A549 (cell line): ENCODE measurements at regions not wholly inside any gene's neighbourhood (a gene's known extent, or its start where the extent isn't known, plus 50 kb on each side); places are given as distances from the start of the nearest gene placed in this dataset.

Experiments used
- EHMT2 ChIP-seq: fragments of 200-600 bp; sonication (generic); IDR thresholded peaks from 2 replicates; pipeline ENCODE4 v1.6.1; 2016; ENCODE audit warnings: antibody characterized with exemption, low read depth, mild to moderate bottlenecking, moderate library complexity
- JUN ChIP-seq, 2 experiments: fragments of >200 bp; sonication (Bioruptor Twin); formaldehyde crosslinking; IDR thresholded peaks; 2 replicates in 1 of 2; 3 replicates in 1 of 2; pipeline ENCODE4 v1.6.1; 2016 to 2017
- KDM1A ChIP-seq: fragments of 200-600 bp; sonication (generic); IDR thresholded peaks from 2 replicates; pipeline ENCODE4 v1.6.1; 2016; ENCODE audit warnings: low read depth, mild to moderate bottlenecking
- MAZ ChIP-seq: fragments of 150-350 bp; IDR thresholded peaks from 2 replicates; pipeline ENCODE4 v1.6.1; 2014; ENCODE audit warnings: antibody characterized with exemption, low read depth, low read length, borderline replicate concordance
- NPAS2 ChIP-seq: fragments of 250-450 bp; sonication (Bioruptor Pico); IDR thresholded peaks from 2 replicates; pipeline ENCODE4 v1.8.0; 2022; ENCODE audit warnings: mild to moderate bottlenecking, moderate library complexity, borderline replicate concordance
- POLR2AphosphoS2 ChIP-seq: conservative IDR thresholded peaks from 2 replicates; pipeline ENCODE4 v1.6.1; 2012; ENCODE audit warnings: low read length, improper control_type of control experiment, inconsistent platforms
- TF ChIP-seq, protein P1 (sequence below): fragments of >200 bp; sonication (Bioruptor Twin); formaldehyde crosslinking; IDR thresholded peaks from 3 replicates; pipeline ENCODE4 v1.5.1; 2016
- TF ChIP-seq, protein P2 (sequence below): fragments of 200-600 bp; sonication (generic); IDR thresholded peaks from 2 replicates; pipeline ENCODE4 v1.6.1; 2016; ENCODE audit warnings: antibody characterized with exemption, mild to moderate bottlenecking, moderate library complexity
- TF ChIP-seq, protein P3 (sequence below): IDR thresholded peaks from 2 replicates; pipeline ENCODE4 v1.6.1; 2012; ENCODE audit warnings: low read depth, borderline replicate concordance
- TF ChIP-seq, protein P4 (sequence below): fragments of 150-350 bp; IDR thresholded peaks from 2 replicates; pipeline ENCODE4 v1.6.1; 2014; ENCODE audit warnings: low read depth, mild to moderate bottlenecking, low read length

DNA sequence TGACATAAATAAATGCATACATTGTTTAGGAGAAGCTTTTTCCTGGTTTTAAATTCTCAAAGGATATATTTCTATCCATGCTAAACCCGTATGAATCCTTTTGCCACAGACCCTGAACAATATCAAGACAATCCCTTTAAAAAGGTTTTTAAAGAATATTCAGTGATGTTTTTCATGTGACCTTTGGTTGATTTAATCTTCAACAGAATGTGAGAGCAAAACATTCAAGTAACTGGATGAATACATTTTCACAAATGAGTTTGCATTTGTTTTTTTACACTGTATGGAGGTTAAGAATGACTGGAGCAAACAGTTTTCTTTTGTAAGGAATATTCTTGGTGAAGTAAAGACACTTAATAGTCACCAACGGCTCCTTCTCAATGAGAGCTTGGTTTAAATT lies 139.4 kb upstream of the CWC22 start:
- TF ChIP-seq JUN (IDR thresholded peaks at IDR 0.05) (no peak), KDM1A (no peak), MAZ (no peak), EHMT2 (no peak), NPAS2 (CRISPR knock-in tag) (no peak), POLR2AphosphoS2 (no peak)
- TF ChIP-seq, protein P1, sequence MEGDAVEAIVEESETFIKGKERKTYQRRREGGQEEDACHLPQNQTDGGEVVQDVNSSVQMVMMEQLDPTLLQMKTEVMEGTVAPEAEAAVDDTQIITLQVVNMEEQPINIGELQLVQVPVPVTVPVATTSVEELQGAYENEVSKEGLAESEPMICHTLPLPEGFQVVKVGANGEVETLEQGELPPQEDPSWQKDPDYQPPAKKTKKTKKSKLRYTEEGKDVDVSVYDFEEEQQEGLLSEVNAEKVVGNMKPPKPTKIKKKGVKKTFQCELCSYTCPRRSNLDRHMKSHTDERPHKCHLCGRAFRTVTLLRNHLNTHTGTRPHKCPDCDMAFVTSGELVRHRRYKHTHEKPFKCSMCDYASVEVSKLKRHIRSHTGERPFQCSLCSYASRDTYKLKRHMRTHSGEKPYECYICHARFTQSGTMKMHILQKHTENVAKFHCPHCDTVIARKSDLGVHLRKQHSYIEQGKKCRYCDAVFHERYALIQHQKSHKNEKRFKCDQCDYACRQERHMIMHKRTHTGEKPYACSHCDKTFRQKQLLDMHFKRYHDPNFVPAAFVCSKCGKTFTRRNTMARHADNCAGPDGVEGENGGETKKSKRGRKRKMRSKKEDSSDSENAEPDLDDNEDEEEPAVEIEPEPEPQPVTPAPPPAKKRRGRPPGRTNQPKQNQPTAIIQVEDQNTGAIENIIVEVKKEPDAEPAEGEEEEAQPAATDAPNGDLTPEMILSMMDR, result no peak
- TF ChIP-seq, protein P2, sequence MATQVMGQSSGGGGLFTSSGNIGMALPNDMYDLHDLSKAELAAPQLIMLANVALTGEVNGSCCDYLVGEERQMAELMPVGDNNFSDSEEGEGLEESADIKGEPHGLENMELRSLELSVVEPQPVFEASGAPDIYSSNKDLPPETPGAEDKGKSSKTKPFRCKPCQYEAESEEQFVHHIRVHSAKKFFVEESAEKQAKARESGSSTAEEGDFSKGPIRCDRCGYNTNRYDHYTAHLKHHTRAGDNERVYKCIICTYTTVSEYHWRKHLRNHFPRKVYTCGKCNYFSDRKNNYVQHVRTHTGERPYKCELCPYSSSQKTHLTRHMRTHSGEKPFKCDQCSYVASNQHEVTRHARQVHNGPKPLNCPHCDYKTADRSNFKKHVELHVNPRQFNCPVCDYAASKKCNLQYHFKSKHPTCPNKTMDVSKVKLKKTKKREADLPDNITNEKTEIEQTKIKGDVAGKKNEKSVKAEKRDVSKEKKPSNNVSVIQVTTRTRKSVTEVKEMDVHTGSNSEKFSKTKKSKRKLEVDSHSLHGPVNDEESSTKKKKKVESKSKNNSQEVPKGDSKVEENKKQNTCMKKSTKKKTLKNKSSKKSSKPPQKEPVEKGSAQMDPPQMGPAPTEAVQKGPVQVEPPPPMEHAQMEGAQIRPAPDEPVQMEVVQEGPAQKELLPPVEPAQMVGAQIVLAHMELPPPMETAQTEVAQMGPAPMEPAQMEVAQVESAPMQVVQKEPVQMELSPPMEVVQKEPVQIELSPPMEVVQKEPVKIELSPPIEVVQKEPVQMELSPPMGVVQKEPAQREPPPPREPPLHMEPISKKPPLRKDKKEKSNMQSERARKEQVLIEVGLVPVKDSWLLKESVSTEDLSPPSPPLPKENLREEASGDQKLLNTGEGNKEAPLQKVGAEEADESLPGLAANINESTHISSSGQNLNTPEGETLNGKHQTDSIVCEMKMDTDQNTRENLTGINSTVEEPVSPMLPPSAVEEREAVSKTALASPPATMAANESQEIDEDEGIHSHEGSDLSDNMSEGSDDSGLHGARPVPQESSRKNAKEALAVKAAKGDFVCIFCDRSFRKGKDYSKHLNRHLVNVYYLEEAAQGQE, result no peak
- TF ChIP-seq, protein P3, sequence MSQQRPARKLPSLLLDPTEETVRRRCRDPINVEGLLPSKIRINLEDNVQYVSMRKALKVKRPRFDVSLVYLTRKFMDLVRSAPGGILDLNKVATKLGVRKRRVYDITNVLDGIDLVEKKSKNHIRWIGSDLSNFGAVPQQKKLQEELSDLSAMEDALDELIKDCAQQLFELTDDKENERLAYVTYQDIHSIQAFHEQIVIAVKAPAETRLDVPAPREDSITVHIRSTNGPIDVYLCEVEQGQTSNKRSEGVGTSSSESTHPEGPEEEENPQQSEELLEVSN, result no peak
- TF ChIP-seq, protein P4, sequence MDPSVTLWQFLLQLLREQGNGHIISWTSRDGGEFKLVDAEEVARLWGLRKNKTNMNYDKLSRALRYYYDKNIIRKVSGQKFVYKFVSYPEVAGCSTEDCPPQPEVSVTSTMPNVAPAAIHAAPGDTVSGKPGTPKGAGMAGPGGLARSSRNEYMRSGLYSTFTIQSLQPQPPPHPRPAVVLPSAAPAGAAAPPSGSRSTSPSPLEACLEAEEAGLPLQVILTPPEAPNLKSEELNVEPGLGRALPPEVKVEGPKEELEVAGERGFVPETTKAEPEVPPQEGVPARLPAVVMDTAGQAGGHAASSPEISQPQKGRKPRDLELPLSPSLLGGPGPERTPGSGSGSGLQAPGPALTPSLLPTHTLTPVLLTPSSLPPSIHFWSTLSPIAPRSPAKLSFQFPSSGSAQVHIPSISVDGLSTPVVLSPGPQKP, result no peak
